HT-29 (cell line): ENCODE measurements at regions not wholly inside any gene's neighbourhood (a gene's known extent, or its start where the extent isn't known, plus 50 kb on each side); places are given as distances from the start of the nearest gene placed in this dataset.

Experiments used
- DNase-seq: peaks from one replicate; pipeline ENCODE4 v3.0.0-alpha.2; 2015; ENCODE audit warnings: low spot score

GRCh38 chr10:90674928-90675327 lies 182.9 kb downstream of the HTR7 start:
- no peak for DNase-seq

- no peak for DNase-seq
Observed at GRCh38 chr10:90675621-90676020, 182.2 kb downstream of the HTR7 start.
